Esophagus muscularis mucosa (tissue), 3 donors: ENCODE measurements at regions not wholly inside any gene's neighbourhood (a gene's known extent, or its start where the extent isn't known, plus 50 kb on each side); places are given as distances from the start of the nearest gene placed in this dataset.

Source experiments
- CTCF ChIP-seq, 3 experiments: fragments of 200-600 bp in 2 of 3; fragments of 450-650 bp in 1 of 3; sonication (generic) in 2 of 3; IDR thresholded peaks; one replicate each; pipeline ENCODE4 v1.5.1; 2017 to 2019; ENCODE audit warnings: antibody characterized with exemption in 3 of 3, mild to moderate bottlenecking in 2 of 3, moderate library complexity in 1 of 3
- EP300 ChIP-seq: sonication (generic); formaldehyde crosslinking; IDR thresholded peaks from one replicate; pipeline ENCODE4 v1.6.1; 2017; ENCODE audit warnings: antibody characterized with exemption

- TF ChIP-seq CTCF (IDR thresholded peaks at IDR 0.05) = no peak
- TF ChIP-seq EP300 = no peak
Measured at GRCh38 chr22:23509571-23510302, 70.4 kb downstream of the IGLL1 start.
